GM19372 (cell line): ENCODE measurements at regions not wholly inside any gene's neighbourhood (a gene's known extent, or its start where the extent isn't known, plus 50 kb on each side); places are given as distances from the start of the nearest gene placed in this dataset.

Source experiments
- ATAC-seq: cut with Tn5 transposase; IDR thresholded peaks from one replicate; pipeline ENCODE4 v1.9.1; 2021; ENCODE audit warnings: mild to moderate bottlenecking, low read depth, moderate library complexity; ENCODE audit not compliant: unreplicated experiment

GRCh38 chr13:74005320-74006157, 128.7 kb downstream of the KLF12 start:
- no peak for ATAC-seq

DNA sequence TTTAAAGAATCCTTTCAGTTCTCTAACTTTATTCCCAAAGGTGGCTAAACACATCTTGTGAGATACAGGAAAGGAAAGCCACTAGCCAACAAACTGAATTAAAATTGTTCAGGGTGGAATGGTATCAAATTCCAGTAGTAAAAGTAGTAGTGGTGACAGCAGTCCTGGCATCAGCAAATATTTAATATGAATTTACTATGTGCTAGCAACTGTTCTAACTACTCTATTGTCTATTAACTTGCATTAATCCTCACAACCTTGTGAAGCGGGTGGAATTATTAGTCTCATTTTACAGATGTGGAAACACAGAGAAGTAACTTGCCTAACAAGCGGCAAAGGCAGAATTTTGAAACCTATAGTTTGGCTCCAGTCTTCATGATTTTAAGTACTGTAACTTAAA, 130.1 kb downstream of the KLF12 start:
- ATAC-seq = no peak

DNA sequence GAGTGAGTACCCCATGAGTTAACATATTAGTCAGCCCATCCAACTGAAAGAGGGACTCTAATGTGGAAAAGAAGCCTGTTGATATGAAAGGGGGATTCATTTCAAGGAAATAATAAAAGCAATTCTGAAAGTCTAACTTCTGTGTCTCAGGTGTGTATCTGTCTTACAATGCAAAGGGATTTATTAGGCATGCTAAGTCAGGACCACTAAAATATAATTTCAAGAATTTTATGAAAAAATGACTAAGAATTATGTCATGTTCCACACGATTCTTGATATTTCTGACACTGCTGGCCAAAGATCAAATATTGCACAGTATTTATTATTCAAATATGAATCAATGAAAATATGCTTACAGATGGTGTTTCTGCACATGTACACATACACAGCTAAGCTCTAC, 130.8 kb downstream of the KLF12 start:
- ATAC-seq = no peak

DNA sequence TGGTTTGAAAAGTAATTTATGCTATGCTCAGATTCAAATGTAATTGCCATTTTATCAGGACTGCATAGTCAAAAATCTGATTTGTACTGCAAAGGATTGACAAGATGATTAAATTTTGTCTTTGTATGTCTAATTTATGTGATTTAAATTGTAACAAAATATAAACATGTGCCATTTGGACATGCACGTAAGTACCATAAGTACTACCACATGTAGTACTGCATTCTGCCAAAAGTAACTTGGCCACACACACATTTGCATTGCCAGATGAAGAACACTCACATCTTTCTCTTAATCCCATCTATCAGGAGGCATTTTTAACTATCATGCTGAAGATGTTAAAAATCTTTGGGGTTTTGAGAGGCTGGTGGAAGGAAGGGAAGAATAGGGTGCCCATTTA, 133.3 kb downstream of the KLF12 start:
- ATAC-seq = no peak

DNA sequence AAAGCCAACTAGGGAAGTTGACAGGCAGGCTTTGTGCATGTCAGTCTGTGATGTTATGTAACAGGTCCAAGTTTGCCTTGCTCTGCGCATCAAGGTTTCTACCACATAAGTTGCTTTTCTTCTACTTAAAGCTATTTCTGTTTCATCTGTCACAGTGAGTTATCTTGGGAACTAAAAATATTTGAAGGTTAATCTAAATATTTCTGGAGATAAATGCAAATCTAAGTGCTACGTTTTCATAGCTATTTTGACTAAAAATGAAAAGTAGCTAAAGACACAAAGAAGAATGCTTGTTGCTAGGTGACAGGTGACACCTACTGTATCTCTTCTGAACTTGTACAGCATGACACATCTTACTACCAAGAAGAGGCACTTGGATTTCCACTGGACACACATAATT, 135.6 kb downstream of the KLF12 start:
- peak; percentile 68 for ATAC-seq

DNA sequence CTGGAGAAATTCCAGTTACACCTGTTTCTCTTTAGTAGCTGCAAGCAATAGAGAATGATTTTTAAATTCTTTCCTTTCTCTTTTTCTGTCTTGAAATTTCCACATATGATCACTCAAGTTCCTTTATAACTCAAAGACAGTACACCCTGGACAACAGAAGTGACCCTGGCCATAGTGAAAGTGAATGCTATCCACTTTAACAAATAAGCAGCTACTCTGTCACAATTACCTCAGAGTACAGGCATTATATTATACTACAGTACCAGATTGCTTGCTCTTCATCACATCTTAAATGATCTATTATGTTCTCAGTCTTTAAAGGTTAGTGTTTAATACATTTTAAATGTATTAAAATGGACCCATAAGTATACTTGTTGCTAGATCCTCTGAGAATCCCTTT, 136.2 kb downstream of the KLF12 start:
- ATAC-seq = no peak

DNA sequence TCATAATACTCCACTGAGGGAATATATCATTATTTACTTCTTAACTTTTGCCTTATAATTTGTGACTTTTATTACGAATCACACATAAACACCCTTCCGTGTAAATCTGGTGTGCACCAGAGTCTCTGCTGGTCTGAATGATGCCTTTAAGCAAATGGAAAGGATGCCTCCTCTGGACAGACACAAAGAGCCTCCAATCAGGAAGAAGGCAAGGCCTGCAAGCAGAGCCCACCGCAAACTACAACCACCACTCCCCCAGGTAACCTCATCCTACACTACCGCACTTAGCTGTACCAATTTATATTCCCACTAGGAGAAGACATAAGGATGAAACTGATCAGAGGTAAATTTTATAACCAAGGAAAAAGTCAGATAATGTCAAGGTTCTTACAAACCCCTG, 137.6 kb downstream of the KLF12 start:
- ATAC-seq = no peak

- ATAC-seq = no peak
Observed at GRCh38 chr13:73995736-73996135, 138.5 kb downstream of the KLF12 start.

DNA sequence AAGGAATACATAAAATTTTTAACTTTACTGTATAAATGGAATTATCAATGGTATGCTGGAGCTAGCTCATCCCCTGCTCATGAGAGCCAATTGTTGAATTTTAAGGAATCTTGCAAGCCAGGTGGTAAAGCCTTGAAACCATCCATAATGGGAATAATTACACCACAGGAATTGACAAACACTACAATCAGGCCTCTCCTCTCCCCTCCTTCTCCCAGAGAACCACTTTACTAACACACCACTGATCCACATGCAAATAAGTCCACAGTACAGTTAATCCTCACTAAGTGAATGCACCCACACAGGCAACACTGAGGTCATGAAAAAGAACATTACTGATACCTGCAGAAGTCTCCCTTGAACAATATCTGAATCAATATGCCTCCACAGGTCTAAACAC, 140.5 kb downstream of the KLF12 start:
- no peak for ATAC-seq

- ATAC-seq = no peak
Observed at GRCh38 chr13:73991884-73992283, 142.3 kb downstream of the KLF12 start.

DNA sequence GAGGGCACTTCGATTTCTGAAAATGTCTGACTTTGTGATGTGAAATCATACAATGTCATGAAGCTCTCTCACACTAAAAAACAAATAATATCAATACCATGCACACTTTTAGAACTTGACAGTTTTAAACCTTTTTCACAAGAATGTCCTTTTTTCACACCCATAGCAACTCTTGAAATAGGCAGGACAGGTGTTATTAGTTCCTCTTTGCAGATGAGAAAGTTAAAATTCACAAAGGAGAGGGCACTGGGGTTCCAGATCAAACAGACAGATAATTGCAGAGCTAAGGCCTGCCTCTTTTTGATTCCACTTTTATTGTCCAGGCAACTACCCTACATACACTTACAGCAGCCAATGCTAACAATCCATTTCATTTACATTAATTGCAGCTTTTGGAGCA, 142.8 kb downstream of the KLF12 start:
- no peak for ATAC-seq

DNA sequence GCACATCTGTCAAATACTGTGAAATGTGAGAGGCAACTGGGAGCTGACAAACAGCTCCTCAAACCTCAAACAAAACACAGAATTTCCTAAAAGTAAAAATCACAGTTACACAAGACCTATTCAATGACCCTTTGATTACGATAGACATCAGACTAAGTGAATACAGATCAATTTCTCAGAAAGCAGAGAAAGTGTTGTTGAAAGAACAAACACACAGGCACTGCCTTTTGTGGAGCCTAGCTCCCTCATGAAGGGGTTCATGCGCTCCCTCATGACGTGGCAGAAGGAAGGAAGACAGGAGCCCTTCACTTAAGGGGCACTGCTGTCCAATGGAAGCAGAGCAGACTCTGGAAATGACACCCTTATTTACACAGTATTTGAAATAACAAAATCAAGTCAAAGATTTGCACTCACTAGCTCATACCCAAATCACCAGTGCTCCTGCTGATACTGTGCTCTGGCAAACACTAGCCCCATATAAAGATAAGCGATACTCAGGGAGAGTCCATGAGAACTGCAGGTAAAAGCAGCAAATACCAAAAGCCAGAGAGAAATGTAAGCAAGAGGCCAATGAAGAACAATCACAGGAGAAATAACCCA, 144.9 kb downstream of the KLF12 start:
- no peak for ATAC-seq

DNA sequence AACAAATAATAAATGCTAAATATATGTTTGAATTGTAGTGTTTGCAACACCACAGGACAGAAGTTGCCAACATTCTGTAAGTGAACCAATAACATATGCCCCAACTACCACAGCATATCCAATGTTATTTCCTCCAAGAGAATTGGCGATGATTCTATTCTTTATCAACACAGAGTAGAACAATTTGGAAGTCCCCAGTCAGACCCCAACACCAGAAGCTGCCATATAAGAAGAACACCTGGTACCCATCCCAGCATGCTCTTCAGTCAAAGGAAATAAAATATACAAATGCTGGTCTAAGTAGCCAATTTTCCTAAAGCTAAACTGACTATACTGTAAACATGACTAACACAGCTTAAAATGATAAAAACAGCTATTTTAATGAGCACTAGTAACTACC, 145.7 kb downstream of the KLF12 start:
- ATAC-seq = no peak

- ATAC-seq = no peak
Observed at GRCh38 chr13:73987618-73988017, 146.6 kb downstream of the KLF12 start.

GRCh38 chr13:73985783-73986182, 148.4 kb downstream of the KLF12 start:
- no peak for ATAC-seq

- no peak for ATAC-seq
Observed at GRCh38 chr13:73984949-73985691, 149.1 kb downstream of the KLF12 start.

DNA sequence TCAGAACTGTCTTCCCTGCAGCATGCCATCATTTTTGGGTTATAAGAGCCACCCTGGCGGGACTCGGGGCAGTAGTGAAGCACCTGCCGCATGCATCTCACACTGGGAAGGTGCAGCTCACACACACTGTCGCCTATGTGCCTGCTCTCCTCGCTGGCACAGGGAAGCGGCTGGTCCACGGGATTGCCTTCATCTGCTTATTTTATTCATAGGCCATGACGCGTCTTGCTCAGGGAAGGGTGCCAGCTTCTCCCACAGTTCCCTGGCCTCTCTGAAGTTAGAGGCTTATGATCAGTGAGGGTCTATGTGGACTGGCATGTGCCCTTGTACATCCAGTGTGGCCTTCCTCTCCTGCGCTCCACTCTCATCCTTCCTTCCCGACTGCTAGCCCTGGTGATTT, 150.0 kb downstream of the KLF12 start:
- no peak for ATAC-seq

DNA sequence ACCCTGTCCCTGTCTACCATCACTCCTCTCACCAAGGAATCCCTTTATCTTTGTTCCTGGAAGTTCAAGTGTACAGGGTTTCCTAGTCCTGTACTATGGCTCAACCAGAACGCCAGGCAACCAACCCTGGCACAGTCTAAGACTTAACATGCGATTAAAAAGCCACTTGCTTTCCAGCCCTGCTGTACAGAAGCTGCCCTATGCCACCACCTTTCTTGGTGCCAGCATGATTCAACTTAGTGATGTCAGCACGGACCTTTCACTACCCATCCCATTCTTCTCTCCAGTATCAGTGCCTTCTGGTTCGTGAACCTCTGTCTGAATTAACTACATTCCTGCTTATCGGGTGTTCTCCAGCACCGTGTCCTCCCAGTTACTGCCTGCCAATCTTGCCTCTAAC, 151.1 kb downstream of the KLF12 start:
- no peak for ATAC-seq

DNA sequence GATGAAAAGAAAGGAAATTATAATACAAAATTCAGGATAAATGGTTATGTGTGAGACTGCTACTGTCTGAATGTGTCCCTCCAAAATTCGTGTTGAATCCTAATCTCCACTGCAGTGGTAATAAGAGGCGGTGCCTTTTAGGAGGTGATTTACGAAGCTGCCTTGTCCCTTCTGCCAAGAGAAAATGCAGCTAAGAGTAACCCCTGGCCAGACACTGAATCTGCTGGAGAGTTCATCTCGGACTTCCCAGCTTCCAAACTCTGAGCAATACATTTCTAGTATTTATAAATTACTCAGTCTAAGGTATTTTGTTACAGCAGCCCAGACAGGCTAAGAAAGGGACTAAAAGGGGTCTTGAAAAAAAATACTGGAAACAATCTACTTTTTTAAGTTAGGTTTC, 152.6 kb downstream of the KLF12 start:
- no peak for ATAC-seq

- ATAC-seq = no peak
Observed at GRCh38 chr13:73975767-73976166, 158.4 kb downstream of the KLF12 start.

DNA sequence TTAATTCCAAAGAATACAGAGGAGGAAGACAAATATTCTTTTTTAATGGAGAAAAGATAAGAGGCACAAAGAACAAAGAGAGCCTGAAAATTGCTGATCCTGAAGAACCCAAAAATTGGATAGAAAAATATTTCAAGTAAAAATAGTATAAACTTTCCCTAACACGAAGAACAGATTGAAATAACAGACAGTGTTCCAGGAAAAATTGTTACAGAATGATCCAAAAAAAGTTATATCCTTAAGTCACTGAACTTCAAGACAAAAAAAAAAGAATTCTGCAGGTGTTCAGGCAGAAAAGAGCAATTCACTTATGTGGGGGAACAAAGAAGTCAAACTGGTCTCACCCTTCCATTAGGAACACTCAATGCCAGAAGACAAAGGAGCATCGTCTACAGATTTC, 160.2 kb downstream of the KLF12 start:
- no peak for ATAC-seq

- ATAC-seq = no peak
Observed at GRCh38 chr13:73973156-73973555, 161.0 kb downstream of the KLF12 start.
